Sigmoid colon (tissue), 4 donors: ENCODE measurements at regions not wholly inside any gene's neighbourhood (a gene's known extent, or its start where the extent isn't known, plus 50 kb on each side); places are given as distances from the start of the nearest gene placed in this dataset.

Source experiments
- EP300 ChIP-seq, 4 donors: sonication (generic); formaldehyde crosslinking; IDR thresholded peaks; one replicate each; pipeline ENCODE4 v1.6.1; 2017; ENCODE audit warnings: antibody characterized with exemption in 4 of 4
- POLR2A ChIP-seq, 2 donors: fragments of 450-650 bp; IDR thresholded peaks; one replicate each; pipeline ENCODE4 v1.6.1; 2016; ENCODE audit warnings: antibody characterized with exemption in 2 of 2, mild to moderate bottlenecking in 2 of 2, moderate library complexity in 2 of 2
- TF ChIP-seq, protein P1 (sequence below), 4 experiments: fragments of 450-650 bp in 3 of 4; fragments of 200-600 bp in 1 of 4; IDR thresholded peaks; one replicate each; pipeline ENCODE4 v1.5.1; 2016 to 2019; ENCODE audit warnings: antibody characterized with exemption in 4 of 4, mild to moderate bottlenecking in 3 of 4, moderate library complexity in 2 of 4

DNA sequence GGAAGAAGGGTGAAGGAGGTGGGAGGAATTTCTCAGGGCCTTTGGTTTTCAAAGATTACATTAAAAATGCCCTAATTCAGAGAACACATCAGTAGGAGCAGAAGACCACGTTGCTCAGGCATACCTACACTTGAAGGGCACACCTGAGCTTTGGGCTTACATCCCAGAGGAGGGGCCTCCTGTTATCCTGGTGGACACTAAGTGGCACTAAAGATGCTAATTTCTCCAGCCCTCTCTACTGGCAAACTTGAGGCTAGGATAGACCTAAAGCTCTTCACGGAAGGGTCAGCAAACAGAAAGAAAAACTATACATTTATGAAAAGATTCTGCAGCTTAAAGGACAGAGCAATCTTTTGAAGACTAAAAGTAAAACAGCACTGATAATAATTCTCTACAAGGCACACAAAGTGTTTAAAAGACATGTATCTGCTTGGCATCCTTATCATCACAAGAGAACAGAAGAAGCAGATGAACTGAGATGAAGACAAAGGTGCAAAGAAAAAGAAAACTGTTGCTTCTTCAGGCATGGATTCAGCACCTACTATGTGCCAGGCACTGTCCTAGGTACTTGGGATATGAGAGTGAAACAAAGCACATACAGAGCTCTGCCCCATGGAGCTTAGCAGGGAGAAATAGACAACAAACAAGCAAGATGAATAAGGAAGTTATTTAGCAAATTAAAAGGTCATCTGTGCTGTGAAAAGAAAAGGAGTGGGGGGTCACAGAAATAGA is 137.5 kb downstream of the NUAK1 start:
- TF ChIP-seq, protein P1, sequence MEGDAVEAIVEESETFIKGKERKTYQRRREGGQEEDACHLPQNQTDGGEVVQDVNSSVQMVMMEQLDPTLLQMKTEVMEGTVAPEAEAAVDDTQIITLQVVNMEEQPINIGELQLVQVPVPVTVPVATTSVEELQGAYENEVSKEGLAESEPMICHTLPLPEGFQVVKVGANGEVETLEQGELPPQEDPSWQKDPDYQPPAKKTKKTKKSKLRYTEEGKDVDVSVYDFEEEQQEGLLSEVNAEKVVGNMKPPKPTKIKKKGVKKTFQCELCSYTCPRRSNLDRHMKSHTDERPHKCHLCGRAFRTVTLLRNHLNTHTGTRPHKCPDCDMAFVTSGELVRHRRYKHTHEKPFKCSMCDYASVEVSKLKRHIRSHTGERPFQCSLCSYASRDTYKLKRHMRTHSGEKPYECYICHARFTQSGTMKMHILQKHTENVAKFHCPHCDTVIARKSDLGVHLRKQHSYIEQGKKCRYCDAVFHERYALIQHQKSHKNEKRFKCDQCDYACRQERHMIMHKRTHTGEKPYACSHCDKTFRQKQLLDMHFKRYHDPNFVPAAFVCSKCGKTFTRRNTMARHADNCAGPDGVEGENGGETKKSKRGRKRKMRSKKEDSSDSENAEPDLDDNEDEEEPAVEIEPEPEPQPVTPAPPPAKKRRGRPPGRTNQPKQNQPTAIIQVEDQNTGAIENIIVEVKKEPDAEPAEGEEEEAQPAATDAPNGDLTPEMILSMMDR (IDR thresholded peaks at IDR 0.05) = no peak
- TF ChIP-seq POLR2A (IDR thresholded peaks at IDR 0.05) = no peak
- no peak for TF ChIP-seq EP300 (IDR thresholded peaks at IDR 0.05)
